Esophagus (tissue), 2 donors: ENCODE measurements at regions not wholly inside any gene's neighbourhood (a gene's known extent, or its start where the extent isn't known, plus 50 kb on each side); places are given as distances from the start of the nearest gene placed in this dataset.

Experiments
- H3K27ac ChIP-seq, 2 donors: one replicate each; pipeline ENCODE4 v1.5.1; 2013; ENCODE audit warnings: low read depth in 2 of 2, mild to moderate bottlenecking in 2 of 2, inconsistent platforms in 1 of 2, low read length in 1 of 2, moderate library complexity in 1 of 2
- H3K27me3 ChIP-seq, 2 donors: one replicate each; pipeline ENCODE4 v1.6.1; 2013; ENCODE audit warnings: low read length in 2 of 2, control low read depth in 1 of 2, mild to moderate bottlenecking in 1 of 2; ENCODE audit not compliant: insufficient read depth in 2 of 2, control insufficient read depth in 1 of 2
- H3K36me3 ChIP-seq, 2 donors: one replicate each; pipeline ENCODE4 v1.6.1; 2013; ENCODE audit warnings: low read length in 1 of 2; ENCODE audit not compliant: control insufficient read depth in 2 of 2, insufficient read depth in 2 of 2
- H3K4me1 ChIP-seq, 2 donors: one replicate each; pipeline ENCODE4 v1.6.1; 2013; ENCODE audit warnings: low read length in 1 of 2; ENCODE audit not compliant: control insufficient read depth in 2 of 2, insufficient read depth in 2 of 2
- H3K4me3 ChIP-seq, 2 donors: one replicate each; pipeline ENCODE4 v1.5.1; 2013; ENCODE audit warnings: low read length in 2 of 2, mild to moderate bottlenecking in 2 of 2, low read depth in 1 of 2, moderate library complexity in 1 of 2
- H3K9me3 ChIP-seq, 2 donors: one replicate each; pipeline ENCODE4 v1.6.1; 2013; ENCODE audit warnings: mild to moderate bottlenecking in 2 of 2, low read depth in 1 of 2, low read length in 1 of 2, moderate library complexity in 1 of 2; ENCODE audit not compliant: control insufficient read depth in 2 of 2, insufficient read depth in 1 of 2
- WGBS, 2 donors: extraction: QIAGEN DNeasy Blood & Tissue Kit; methylation state at CpG; one replicate each; pipeline ENCODE4 v1.1.7; 2013; 5-methylcytosine and 5-hydroxymethylcytosine counted together
- donor health status: healthy with polysubstance abuse.
- donor health status: Bipolar disorder and iron deficiency.

- H3K4me1 ChIP-seq, result no peaks in the 10 kb centered on the region
- no peaks in the 10 kb centered on the region for H3K36me3 ChIP-seq
- no peak overlapping the region for H3K27ac ChIP-seq
- 48 to 50% methylated on average over 5 to 7 of the region's 11 CpGs for WGBS, 2 donors
- H3K4me3 ChIP-seq, result no peak overlapping the region
- no peaks in the 10 kb centered on the region for H3K9me3 ChIP-seq
- no peaks in the 10 kb centered on the region for H3K27me3 ChIP-seq
Measured at GRCh38 chr20:4083098-4083865, 65.3 kb upstream of the SMOX start.

GRCh38 chr20:4082406-4083097 lies 66.1 kb upstream of the SMOX start:
- Histone ChIP-seq H3K4me1 (no peaks in the 10 kb centered on the region), H3K36me3 (no peaks in the 10 kb centered on the region), H3K9me3 (no peaks in the 10 kb centered on the region), H3K4me3 (no peak overlapping the region), H3K27ac (peak overlapping the region in 1 of 2 donors; percentile 60), H3K27me3 (no peaks in the 10 kb centered on the region)
- WGBS, 2 donors, result 37 to 51% methylated on average over 6 of the region's 7 CpGs

GRCh38 chr20:4081421-4081820 lies 66.1 kb upstream of the RNF24 start:
- Histone ChIP-seq H3K4me1 (no peaks in the 10 kb centered on the region), H3K27ac (no peak overlapping the region), H3K4me3 (no peak overlapping the region), H3K9me3 (no peaks in the 10 kb centered on the region), H3K27me3 (no peaks in the 10 kb centered on the region), H3K36me3 (no peaks in the 10 kb centered on the region)
- 56% methylated on average over 4 of the region's 4 CpGs for WGBS, 2 donors

- H3K36me3 ChIP-seq, result no peaks in the 10 kb centered on the region
- no peak overlapping the region for H3K4me3 ChIP-seq
- 19 to 30% methylated on average over 3 of the region's 3 CpGs for WGBS, 2 donors
- peak overlapping the region in 1 of 2 donors; percentile 47 for H3K27ac ChIP-seq
- no peaks in the 10 kb centered on the region for H3K27me3 ChIP-seq
- peaks cover 0 to 2% of the 10 kb centered on the region in 2 donors for H3K4me1 ChIP-seq
- no peaks in the 10 kb centered on the region for H3K9me3 ChIP-seq
Measured at GRCh38 chr20:4076671-4077070, 61.3 kb upstream of the RNF24 start.

GRCh38 chr20:4076033-4076432 lies 60.7 kb upstream of the RNF24 start:
- Histone ChIP-seq H3K27me3 (no peaks in the 10 kb centered on the region), H3K36me3 (no peaks in the 10 kb centered on the region), H3K4me3 (no peak overlapping the region), H3K9me3 (no peaks in the 10 kb centered on the region), H3K4me1 (peaks cover 0 to 2% of the 10 kb centered on the region in 2 donors), H3K27ac (no peak overlapping the region)
- 78 to 85% methylated on average over 3 of the region's 3 CpGs for WGBS, 2 donors

- H3K36me3 ChIP-seq, result no peaks in the 10 kb centered on the region
- 87 to 88% methylated on average over 7 of the region's 7 CpGs for WGBS, 2 donors
- H3K27me3 ChIP-seq, result no peaks in the 10 kb centered on the region
- peaks cover 0 to 2% of the 10 kb centered on the region in 2 donors for H3K9me3 ChIP-seq
- peaks cover 0 to 2% of the 10 kb centered on the region in 2 donors for H3K4me1 ChIP-seq
- no peak overlapping the region for H3K27ac ChIP-seq
- H3K4me3 ChIP-seq, result no peak overlapping the region
Measured at GRCh38 chr20:4074877-4075455, 59.6 kb upstream of the RNF24 start.

GRCh38 chr20:4073852-4074741 lies 58.7 kb upstream of the RNF24 start:
- no peaks in the 10 kb centered on the region for H3K36me3 ChIP-seq
- no peak overlapping the region for H3K4me3 ChIP-seq
- 77 to 86% methylated on average over 6 of the region's 6 CpGs for WGBS, 2 donors
- H3K27ac ChIP-seq, result no peak overlapping the region
- peaks cover 0 to 2% of the 10 kb centered on the region in 2 donors for H3K4me1 ChIP-seq
- H3K9me3 ChIP-seq, result peaks cover 0 to 2% of the 10 kb centered on the region in 2 donors
- no peaks in the 10 kb centered on the region for H3K27me3 ChIP-seq

- H3K4me1 ChIP-seq, result peaks cover 7 to 14% of the 10 kb centered on the region in 2 donors
- no peak overlapping the region for H3K4me3 ChIP-seq
- H3K27me3 ChIP-seq, result no peaks in the 10 kb centered on the region
- H3K36me3 ChIP-seq, result no peaks in the 10 kb centered on the region
- WGBS, 2 donors, result 76 to 80% methylated on average over 5 of the region's 5 CpGs
- H3K9me3 ChIP-seq, result peaks cover 0 to 2% of the 10 kb centered on the region in 2 donors
- no peak overlapping the region for H3K27ac ChIP-seq
Measured at GRCh38 chr20:4071178-4071693, 55.9 kb upstream of the RNF24 start.
